HG03066 (cell line): ENCODE measurements at regions not wholly inside any gene's neighbourhood (a gene's known extent, or its start where the extent isn't known, plus 50 kb on each side); places are given as distances from the start of the nearest gene placed in this dataset.

Experiments
- ATAC-seq: cut with Tn5 transposase; IDR thresholded peaks from one replicate; pipeline ENCODE4 v1.9.1; 2021; ENCODE audit warnings: low read depth; ENCODE audit not compliant: unreplicated experiment

DNA sequence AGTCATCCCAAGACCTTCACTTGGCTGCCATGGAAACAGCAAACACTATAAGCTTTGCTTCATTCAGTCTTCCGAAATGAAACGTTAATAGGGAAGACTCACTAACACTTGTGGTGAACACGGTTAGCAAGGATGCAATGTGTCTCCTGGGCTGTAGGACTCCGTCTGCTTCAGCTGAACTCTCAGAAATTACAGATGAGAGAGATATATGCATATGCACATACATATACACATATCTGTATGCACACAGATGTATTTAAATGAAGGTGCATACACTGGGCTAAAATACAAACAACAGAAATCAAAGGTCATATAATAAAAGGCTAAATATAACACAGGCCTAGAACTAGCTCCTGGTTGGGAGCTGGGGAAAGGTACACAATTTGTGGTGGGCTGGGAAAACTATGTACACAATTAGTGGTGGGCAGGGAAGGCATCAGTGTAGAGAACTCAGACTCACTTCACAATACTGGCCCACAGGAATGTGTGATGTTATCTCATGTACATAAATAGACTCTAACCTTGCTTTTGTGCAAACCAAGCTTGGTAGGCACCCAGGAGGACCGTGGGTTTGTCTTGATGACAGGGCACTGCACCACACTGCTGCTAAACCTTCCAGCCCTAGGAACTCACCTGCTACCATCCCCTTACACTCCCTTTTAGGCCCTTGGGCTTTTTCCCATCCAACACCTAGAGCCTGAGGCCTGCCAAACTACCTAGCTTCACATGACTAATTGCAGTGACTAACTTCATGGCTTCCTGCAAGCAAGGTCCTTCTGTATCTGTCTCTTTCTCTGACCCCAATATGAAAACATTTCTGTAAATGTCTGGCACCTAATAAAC, 873.1 kb downstream of the NSUN3 start:
- no peak for ATAC-seq

DNA sequence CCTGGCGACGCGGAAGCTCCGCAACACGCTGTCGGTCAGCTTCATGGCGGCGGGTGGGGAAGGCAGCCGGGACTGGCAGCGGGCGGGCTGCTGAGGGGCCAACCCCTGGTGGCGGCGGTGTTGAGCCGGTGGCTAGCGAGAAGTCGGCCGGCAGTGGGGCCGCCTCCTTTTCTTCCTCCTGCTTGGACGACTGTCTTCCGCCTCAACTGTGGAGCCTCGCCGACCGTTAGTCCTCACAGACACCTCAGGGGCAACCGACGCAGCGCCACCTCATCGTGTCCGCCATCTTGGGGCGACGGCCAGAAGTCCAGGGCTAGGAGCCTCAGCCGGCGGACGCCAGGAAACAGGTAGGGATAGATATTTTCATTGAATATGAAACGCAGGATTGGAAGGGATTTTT, 875.1 kb downstream of the NSUN3 start:
- ATAC-seq: no peak

DNA sequence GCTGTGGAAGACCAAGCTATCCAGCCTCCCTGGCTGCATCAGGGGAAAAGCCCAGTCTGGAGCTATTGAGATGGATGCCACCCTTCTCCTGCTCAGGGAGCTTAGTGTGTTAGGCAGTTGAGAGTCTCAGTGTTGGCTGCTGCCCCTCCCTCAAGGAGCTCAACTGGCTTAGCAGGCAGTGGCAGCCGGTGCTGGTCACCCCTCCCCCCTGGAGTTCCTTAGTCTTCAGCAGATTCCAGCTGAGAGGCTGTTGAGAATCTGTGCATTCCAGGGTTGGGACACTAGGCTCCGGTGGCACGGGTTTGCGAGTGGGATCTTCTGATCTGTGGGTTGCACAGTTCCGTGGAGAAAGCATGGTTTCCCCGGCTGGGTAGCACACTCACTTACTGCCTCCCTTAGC, 883.8 kb downstream of the NSUN3 start:
- no peak for ATAC-seq

DNA sequence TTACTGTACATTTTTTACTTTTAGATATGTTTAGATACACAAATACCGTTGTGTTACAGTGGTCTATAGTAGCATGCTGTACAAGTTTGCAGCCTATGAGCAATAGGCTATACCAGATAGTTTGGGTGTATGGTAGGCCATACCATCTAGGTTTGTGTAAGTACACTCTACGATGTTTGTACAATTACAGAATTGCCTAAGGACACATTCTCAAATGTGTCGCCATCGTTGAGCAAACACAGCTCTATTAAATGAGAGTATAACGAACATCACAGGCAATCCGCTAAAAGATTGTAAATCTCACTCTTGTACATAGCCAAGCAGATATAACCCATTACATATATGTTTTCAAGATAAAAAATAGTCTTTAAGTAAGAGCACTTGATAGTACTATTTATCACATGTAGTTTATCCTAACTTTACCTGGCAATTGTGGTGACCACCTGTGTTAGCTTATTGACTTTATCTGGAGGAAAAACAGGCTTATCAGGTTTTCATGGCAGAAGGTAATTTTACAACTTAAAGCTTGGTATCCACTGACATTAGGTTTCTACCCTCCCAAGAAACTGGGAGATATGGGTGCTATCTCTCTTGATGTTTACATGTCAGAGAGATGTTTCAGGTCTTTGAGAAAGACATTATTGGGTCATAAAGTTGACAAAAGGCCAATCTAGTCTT, 898.7 kb downstream of the NSUN3 start:
- ATAC-seq: no peak

- no peak for ATAC-seq
These were observed 903.1 kb downstream of the NSUN3 start for GRCh38 chr3:94965867-94966475.

DNA sequence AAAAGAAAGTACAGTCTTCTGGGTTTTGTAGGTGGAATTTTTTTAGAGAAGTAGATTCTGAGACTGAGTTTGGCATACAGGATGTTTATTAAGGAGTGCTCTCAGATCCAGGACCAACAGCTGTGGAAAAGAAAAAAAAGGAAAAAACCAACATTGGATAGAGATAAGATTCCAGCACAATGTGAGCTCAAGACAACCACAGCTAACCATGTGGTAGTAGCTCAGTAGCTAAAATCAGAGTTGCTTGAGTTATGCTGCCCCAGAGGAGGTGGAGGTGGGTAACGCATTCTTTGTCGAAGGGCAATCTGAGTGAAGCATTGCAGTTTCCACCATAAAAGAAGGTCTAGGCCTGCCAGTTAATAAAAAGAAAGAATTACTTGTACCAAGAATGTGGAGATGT, 904.3 kb downstream of the NSUN3 start:
- no peak for ATAC-seq

DNA sequence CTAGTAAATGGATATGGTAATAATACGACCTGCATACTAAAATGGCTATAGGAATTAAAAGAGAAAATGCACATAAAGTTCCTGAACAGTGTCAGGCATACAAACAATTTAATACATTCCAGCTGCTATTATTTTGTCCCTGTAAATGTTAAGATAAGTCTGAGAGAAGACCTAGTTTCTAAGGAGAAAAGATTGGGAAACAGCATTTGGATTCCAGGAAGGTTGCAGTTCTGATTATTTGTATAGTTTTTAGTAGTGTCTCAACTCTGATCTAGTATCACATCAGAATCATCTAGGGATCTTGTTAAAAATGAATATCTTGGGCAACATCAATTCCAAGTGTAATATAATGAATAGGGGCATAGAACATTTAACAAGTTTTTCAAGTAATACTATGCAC, 905.7 kb downstream of the NSUN3 start:
- ATAC-seq: no peak

DNA sequence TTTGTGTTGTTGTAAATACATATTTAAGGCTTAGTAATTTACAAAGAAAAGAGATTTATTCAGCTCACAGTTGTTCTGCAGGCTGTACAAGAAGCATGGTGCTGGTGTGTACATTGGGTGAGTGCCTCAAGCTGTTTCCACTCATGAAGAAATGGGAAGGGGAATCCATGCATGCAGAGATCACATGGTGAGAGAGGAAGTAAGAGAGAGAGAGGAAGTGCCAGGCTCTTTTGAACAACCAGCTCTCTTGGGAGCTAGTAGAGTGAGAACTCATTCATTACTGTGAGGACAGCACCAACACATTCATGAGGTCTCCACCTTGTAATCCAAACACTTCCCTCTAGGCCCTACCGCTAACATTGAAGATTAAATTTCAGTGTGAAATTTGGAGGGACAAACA, 909.2 kb downstream of the NSUN3 start:
- ATAC-seq: no peak

DNA sequence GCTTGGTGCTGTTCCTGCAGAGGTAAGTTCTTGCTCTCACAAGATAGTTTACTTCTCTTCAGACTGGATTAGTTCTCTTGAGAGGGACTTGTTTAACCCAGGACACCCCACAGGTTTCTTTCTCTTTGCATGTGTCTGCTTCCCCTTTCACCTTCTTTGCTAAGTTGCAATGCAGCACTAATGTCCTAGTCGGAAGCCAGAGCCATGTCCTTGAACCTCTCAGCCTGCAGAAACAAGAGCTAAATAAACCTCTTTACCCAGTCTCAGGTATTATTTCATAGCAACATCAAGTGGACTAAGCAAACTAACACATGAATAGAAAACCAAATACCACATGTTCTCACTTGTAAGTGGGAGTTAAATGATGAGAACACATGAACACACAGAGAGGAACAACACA, 915.2 kb downstream of the NSUN3 start:
- no peak for ATAC-seq

DNA sequence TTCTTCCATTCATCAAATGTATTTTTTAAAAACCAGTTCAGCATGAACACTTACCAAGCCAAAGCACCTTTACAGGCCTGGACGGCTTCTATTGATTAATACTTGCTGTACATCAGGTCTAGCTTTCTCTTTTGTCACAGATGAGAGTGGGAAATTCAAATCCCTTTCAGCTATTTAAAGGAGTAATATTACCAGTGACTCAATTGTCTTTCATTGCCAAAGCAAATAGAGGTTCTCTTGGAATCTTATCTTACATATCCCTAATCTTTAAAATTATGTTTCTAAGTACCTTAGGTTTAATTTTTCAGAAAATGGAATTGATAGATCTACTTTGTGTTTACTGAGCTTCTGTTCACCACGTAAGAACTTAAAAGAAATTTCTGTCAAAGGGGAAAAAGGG, 922.9 kb downstream of the NSUN3 start:
- no peak for ATAC-seq

DNA sequence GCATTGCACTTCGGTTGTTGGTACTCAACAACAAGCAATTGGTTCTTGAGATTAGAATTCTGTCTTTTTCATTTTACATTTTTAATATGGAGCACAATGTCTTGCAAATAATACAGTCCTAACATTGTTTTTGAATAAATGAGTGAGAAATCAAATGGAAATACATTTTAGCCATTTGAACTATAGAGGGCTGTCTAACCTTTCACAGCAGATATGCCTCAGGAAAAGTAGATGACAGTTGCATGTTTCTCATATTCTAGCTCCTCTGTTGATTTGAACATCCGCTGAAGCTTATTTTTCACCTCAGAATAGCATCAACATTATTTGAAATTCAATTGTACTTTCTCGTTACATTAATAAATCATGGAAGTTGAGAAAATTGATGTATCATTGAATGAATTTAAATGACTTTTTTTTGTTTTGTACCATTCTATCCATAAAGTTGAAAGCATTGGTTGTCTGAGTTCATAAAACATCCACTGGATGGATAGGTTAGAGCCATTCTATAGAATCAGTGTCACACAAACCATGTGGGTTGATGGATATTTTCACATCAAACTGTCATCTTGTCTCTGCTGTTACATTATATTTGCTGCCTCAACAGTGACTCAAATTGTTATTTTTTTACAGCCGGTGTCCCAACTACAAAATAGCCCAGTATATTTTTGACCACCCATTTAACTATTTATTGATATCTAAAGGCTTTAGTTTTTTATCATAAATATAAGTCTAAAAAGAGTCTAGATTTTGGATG, 928.3 kb downstream of the NSUN3 start:
- no peak for ATAC-seq

DNA sequence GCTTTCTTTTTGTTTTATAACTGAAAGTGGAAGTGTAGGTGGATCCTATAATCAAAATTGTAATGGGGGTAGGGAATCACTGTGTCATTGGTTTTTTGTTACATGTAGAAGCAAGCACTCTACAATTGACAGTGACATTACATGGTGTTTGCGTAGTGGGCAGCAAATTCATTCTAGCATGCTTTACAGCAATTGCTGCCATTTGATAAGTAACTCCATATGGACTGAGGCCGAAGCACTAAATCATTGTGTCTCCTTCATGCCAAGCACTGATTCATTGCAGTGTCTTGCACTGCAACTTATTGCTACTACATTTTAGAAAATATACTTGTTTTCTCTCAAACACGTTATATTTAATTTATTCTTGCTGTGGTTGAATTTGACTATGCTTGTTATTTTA, 933.9 kb downstream of the NSUN3 start:
- ATAC-seq: no peak

DNA sequence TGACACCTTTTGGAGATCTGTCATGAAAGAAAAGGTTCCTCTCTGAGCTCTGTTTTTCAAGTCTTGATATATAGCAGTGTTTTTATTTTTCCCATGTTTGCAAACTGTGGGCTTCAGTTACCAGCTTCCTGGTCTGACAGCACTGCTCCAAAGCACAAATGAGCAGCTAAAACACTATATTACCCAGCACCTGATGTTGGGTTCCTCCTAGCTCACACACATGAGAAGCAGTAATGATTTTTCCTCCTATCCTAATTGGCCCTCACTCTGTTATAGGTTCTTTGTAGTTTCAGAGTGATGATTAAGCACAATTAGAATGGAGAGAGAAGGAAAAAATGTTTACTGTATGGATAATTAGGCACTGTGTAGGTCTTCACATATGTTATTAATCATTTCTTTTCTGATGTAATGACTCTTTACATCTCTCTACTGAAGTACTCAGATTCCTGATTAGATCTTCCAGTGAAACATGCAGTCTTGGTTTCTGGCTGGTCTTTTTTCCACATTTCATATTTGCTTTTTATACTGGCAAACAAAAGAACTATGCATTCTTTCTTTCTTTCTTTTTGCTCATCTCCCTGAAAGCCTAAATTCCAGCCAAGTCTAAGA, 939.7 kb downstream of the NSUN3 start:
- ATAC-seq: no peak

DNA sequence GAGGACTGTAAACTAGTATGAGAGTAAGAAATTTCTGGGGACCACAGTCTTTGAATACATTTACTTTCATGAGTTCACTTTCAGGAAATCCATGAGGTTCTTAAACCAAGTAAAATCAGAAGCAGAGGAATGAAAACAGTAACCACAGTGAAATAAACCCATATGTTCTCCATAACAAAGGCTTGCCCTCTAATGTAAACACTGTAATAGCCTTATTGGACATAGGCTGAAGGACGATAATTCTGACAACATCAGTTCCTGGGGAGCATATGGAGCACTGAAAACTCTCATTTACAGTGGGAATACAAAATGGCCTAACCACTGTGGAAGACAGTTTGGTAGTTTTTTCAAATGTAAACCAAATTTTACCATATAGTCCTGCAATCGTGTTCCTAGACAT, 965.8 kb downstream of the NSUN3 start:
- ATAC-seq: no peak

- no peak for ATAC-seq
These were observed 966.8 kb downstream of the NSUN3 start for GRCh38 chr3:95029644-95030043.

DNA sequence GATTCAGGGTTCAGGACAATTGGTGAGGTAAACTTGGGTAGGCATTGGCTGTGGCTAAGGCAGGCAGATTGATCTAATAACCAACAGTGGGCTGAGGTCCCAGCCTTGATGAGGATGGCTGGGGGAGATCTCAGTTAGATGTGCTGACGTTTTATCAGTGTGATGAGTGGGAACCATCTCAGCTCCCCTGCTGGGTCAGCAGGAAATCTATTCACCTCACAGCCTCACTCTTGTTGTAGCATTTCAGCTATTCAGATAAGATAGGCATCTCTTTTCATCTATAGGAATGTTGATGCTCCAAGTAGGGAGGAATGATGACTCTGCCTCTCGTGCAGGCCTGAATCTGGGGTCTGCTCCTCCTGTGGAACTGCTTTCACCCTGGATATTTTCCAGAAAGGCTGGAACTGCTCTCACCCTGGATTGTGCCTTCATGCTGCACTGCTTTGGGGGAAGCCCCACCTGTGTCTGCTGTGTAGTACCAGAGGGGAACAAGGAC, 973.7 kb downstream of the NSUN3 start:
- no peak for ATAC-seq

DNA sequence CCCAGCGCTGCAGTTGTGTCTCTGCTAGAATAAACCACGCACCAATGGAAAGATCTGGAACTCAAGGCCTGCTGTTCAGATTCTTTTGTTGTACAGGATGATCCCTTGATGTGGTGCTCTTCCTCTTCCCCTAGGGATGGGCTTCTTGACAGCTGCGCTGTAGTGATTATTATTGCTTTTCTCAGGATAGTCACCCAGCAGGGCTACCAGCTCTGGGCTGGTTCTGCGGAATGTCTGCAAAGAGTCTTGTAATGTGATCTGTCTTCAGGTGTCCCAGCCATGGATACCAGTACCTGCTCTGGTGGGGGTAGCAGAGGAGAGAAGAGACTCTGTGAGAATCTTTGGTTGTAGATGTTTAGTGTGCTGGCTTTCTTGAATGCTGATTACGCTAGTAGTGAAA, 974.2 kb downstream of the NSUN3 start:
- ATAC-seq: no peak

- ATAC-seq: no peak
These were observed 975.1 kb downstream of the NSUN3 start for GRCh38 chr3:95037927-95038326.

GRCh38 chr3:95044101-95044500, 981.2 kb downstream of the NSUN3 start:
- no peak for ATAC-seq

DNA sequence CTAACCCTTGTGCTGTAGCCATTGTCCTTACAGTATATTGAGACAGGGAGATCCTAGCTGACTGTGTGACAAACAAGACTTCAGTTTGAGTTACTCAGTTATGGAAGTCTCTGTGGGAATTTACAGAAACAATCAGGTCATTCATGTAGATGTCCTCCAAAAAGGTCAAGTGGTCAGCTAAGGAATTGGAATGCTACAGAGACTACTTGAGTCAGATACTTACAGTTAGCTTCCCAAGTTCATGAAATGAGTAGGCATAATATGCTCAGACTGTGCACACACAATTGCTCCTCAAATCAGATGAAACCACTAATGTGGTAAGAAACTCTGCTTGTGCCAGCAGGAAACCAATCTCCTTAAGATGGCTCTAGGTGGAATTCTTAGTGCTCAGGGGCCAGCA, 985.7 kb downstream of the NSUN3 start:
- ATAC-seq: no peak

DNA sequence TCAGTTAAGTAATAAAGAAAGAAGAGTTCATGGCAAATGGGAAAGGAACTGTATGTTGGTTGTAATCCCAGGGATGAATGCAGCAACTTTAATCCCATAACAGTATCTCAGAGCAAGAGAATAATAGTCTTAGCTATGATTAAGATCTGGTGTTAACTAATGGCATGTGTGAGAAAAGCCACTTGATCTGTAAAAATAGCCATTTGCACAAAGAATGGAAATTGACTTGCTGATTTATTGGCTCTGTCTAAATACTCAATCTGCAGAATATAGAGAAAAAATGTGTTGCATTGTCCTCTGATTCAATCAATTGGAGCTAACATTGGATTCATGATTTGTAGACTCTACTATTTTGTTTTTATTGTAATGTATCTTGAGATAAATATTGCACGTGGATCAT, 987.0 kb downstream of the NSUN3 start:
- ATAC-seq: no peak
